NCI-H226 (cell line): ENCODE measurements at regions not wholly inside any gene's neighbourhood (a gene's known extent, or its start where the extent isn't known, plus 50 kb on each side); places are given as distances from the start of the nearest gene placed in this dataset.

Experiments used
- DNase-seq: peaks from one replicate; pipeline ENCODE4 v3.0.0-alpha.2; 2015

- no peak for DNase-seq
These were observed 216.3 kb upstream of the CAMK1G start for GRCh38 chr1:209367061-209367772.

- DNase-seq = peak; percentile 93
These were observed 214.5 kb upstream of the CAMK1G start for GRCh38 chr1:209368864-209369598.

- no peak for DNase-seq
These were observed 213.1 kb upstream of the CAMK1G start for GRCh38 chr1:209370241-209370995.

- DNase-seq = no peak
These were observed 208.4 kb upstream of the CAMK1G start for GRCh38 chr1:209375097-209375496.

GRCh38 chr1:209375671-209376365, 207.7 kb upstream of the CAMK1G start:
- no peak for DNase-seq

GRCh38 chr1:209376774-209377173, 206.7 kb upstream of the CAMK1G start:
- no peak for DNase-seq

- no peak for DNase-seq
These were observed 205.5 kb upstream of the CAMK1G start for GRCh38 chr1:209377995-209378394.

GRCh38 chr1:209379280-209379679, 204.2 kb upstream of the CAMK1G start:
- no peak for DNase-seq

- DNase-seq = no peak
These were observed 203.1 kb upstream of the CAMK1G start for GRCh38 chr1:209380420-209380819.

- no peak for DNase-seq
These were observed 201.0 kb upstream of the CAMK1G start for GRCh38 chr1:209382231-209383100.

GRCh38 chr1:209383422-209383821, 200.1 kb upstream of the CAMK1G start:
- no peak for DNase-seq

GRCh38 chr1:209383907-209384709, 199.4 kb upstream of the CAMK1G start:
- DNase-seq = peak; percentile 38

GRCh38 chr1:209384710-209385550, 198.6 kb upstream of the CAMK1G start:
- no peak for DNase-seq

GRCh38 chr1:209386156-209386555, 197.4 kb upstream of the CAMK1G start:
- DNase-seq = no peak

- DNase-seq = no peak
These were observed 196.1 kb upstream of the CAMK1G start for GRCh38 chr1:209387271-209387968.

GRCh38 chr1:209387969-209388329, 195.6 kb upstream of the CAMK1G start:
- DNase-seq = peak; percentile 62

- no peak for DNase-seq
These were observed 195.2 kb upstream of the CAMK1G start for GRCh38 chr1:209388358-209388757.

GRCh38 chr1:209389258-209389657, 194.3 kb upstream of the CAMK1G start:
- peak; percentile 94 for DNase-seq

- DNase-seq = no peak
These were observed 193.5 kb upstream of the CAMK1G start for GRCh38 chr1:209389975-209390374.

- no peak for DNase-seq
These were observed 192.8 kb upstream of the CAMK1G start for GRCh38 chr1:209390764-209391163.
